T-helper 17 cell (primary cell): ENCODE measurements at regions not wholly inside any gene's neighbourhood (a gene's known extent, or its start where the extent isn't known, plus 50 kb on each side); places are given as distances from the start of the nearest gene placed in this dataset.

Experiments
- ATAC-seq: fragments of 150-1000 bp; cut with Tn5 transposase; 2 replicates; pipeline ENCODE4 v1.10.0; 2021; ENCODE audit warnings: mild to moderate bottlenecking, moderate library complexity
- DNase-seq, 3 donors: peaks; one replicate each; pipeline versions ENCODE4 v3.0.0 to v3.0.0-alpha.2; 2020 to 2021
- H3K9me3 ChIP-seq: one replicate; pipeline ENCODE4 v1.7.0; 2013; ENCODE audit warnings: low read length, mild to moderate bottlenecking; ENCODE audit not compliant: control insufficient read depth, poor library complexity, severe bottlenecking
- H3K27ac Mint-ChIP-seq: one replicate; pipeline ENCODE4 v1.8.0; 2022; ENCODE audit warnings: mild to moderate bottlenecking, moderate library complexity, mixed read lengths
- H3K27me3 Mint-ChIP-seq: one replicate; pipeline ENCODE4 v1.8.0; 2022; ENCODE audit warnings: mixed read lengths
- H3K36me3 Mint-ChIP-seq: one replicate; pipeline ENCODE4 v1.8.0; 2022; ENCODE audit warnings: low read depth, mixed read lengths
- H3K4me1 Mint-ChIP-seq: one replicate; pipeline ENCODE4 v1.8.0; 2022; ENCODE audit warnings: mild to moderate bottlenecking, mixed read lengths
- H3K4me3 Mint-ChIP-seq: one replicate; pipeline ENCODE4 v1.8.0; 2022; ENCODE audit warnings: mild to moderate bottlenecking, moderate library complexity, mixed read lengths

GRCh38 chr1:82844911-82845827 lies 1044.4 kb downstream of the ADGRL2 start:
- Mint-ChIP-seq H3K27ac (no peak overlapping the region), H3K4me3 (no peak overlapping the region), H3K27me3 (no peaks in the 10 kb centered on the region), H3K4me1 (no peaks in the 10 kb centered on the region), H3K36me3 (no peaks in the 10 kb centered on the region)
- ATAC-seq (no peak), DNase-seq (no peak)
- no peaks in the 10 kb centered on the region for H3K9me3 ChIP-seq

GRCh38 chr1:82844447-82844846 lies 1043.7 kb downstream of the ADGRL2 start:
- ATAC-seq (no peak), DNase-seq (no peak)
- Mint-ChIP-seq H3K27me3 (no peaks in the 10 kb centered on the region), H3K4me1 (no peaks in the 10 kb centered on the region), H3K36me3 (no peaks in the 10 kb centered on the region), H3K4me3 (no peak overlapping the region), H3K27ac (no peak overlapping the region)
- H3K9me3 ChIP-seq, result no peaks in the 10 kb centered on the region

GRCh38 chr1:82843876-82844275 lies 1043.1 kb downstream of the ADGRL2 start:
- no peak overlapping the region for H3K27ac Mint-ChIP-seq
- H3K27me3 Mint-ChIP-seq, result no peaks in the 10 kb centered on the region
- H3K4me1 Mint-ChIP-seq, result no peaks in the 10 kb centered on the region
- ATAC-seq (no peak), DNase-seq (no peak)
- no peaks in the 10 kb centered on the region for H3K9me3 ChIP-seq
- H3K4me3 Mint-ChIP-seq, result no peak overlapping the region
- no peaks in the 10 kb centered on the region for H3K36me3 Mint-ChIP-seq

GRCh38 chr1:82840192-82840591 lies 1039.5 kb downstream of the ADGRL2 start:
- no peaks in the 10 kb centered on the region for H3K9me3 ChIP-seq
- Mint-ChIP-seq H3K27me3 (no peaks in the 10 kb centered on the region), H3K36me3 (peaks cover 2% of the 10 kb centered on the region), H3K4me1 (no peaks in the 10 kb centered on the region), H3K27ac (no peak overlapping the region), H3K4me3 (no peak overlapping the region)
- DNase-seq (no peak), ATAC-seq (no peak)

- Mint-ChIP-seq H3K36me3 (peaks cover 2% of the 10 kb centered on the region), H3K4me1 (no peaks in the 10 kb centered on the region), H3K27ac (no peak overlapping the region), H3K4me3 (no peak overlapping the region), H3K27me3 (no peaks in the 10 kb centered on the region)
- no peak for DNase-seq
- ATAC-seq, result no peak
- no peaks in the 10 kb centered on the region for H3K9me3 ChIP-seq
Measured at GRCh38 chr1:82837766-82838465, 1037.2 kb downstream of the ADGRL2 start.

GRCh38 chr1:82836973-82837680 lies 1036.4 kb downstream of the ADGRL2 start:
- no peaks in the 10 kb centered on the region for H3K4me1 Mint-ChIP-seq
- no peaks in the 10 kb centered on the region for H3K9me3 ChIP-seq
- H3K36me3 Mint-ChIP-seq, result peaks cover 2% of the 10 kb centered on the region
- no peak overlapping the region for H3K4me3 Mint-ChIP-seq
- H3K27me3 Mint-ChIP-seq, result no peaks in the 10 kb centered on the region
- no peak for DNase-seq
- ATAC-seq, result no peak
- no peak overlapping the region for H3K27ac Mint-ChIP-seq

GRCh38 chr1:82836213-82836972 lies 1035.7 kb downstream of the ADGRL2 start:
- no peak overlapping the region for H3K27ac Mint-ChIP-seq
- ATAC-seq (no peak), DNase-seq (no peak)
- no peak overlapping the region for H3K4me3 Mint-ChIP-seq
- H3K9me3 ChIP-seq, result no peaks in the 10 kb centered on the region
- no peaks in the 10 kb centered on the region for H3K4me1 Mint-ChIP-seq
- H3K27me3 Mint-ChIP-seq, result no peaks in the 10 kb centered on the region
- H3K36me3 Mint-ChIP-seq, result peaks cover 2% of the 10 kb centered on the region

GRCh38 chr1:82830690-82831380 lies 1030.1 kb downstream of the ADGRL2 start:
- ATAC-seq (peak; percentile 57), DNase-seq (no peak)
- H3K9me3 ChIP-seq, result peaks cover 2% of the 10 kb centered on the region
- Mint-ChIP-seq H3K27me3 (no peaks in the 10 kb centered on the region), H3K36me3 (peaks cover 2% of the 10 kb centered on the region), H3K4me3 (no peak overlapping the region), H3K27ac (no peak overlapping the region), H3K4me1 (peaks cover 3% of the 10 kb centered on the region)

GRCh38 chr1:82829527-82829926 lies 1028.8 kb downstream of the ADGRL2 start:
- no peak overlapping the region for H3K4me3 Mint-ChIP-seq
- peaks cover 2% of the 10 kb centered on the region for H3K9me3 ChIP-seq
- H3K36me3 Mint-ChIP-seq, result no peaks in the 10 kb centered on the region
- H3K27ac Mint-ChIP-seq, result no peak overlapping the region
- no peaks in the 10 kb centered on the region for H3K27me3 Mint-ChIP-seq
- DNase-seq (no peak), ATAC-seq (no peak)
- H3K4me1 Mint-ChIP-seq, result peaks cover 3% of the 10 kb centered on the region

GRCh38 chr1:82823876-82824275 lies 1023.1 kb downstream of the ADGRL2 start:
- Mint-ChIP-seq H3K36me3 (no peaks in the 10 kb centered on the region), H3K4me1 (peaks cover 9% of the 10 kb centered on the region), H3K4me3 (no peak overlapping the region), H3K27ac (no peak overlapping the region), H3K27me3 (no peaks in the 10 kb centered on the region)
- peaks cover 2% of the 10 kb centered on the region for H3K9me3 ChIP-seq
- ATAC-seq (no peak), DNase-seq (no peak)

- no peaks in the 10 kb centered on the region for H3K36me3 Mint-ChIP-seq
- H3K9me3 ChIP-seq, result no peaks in the 10 kb centered on the region
- ATAC-seq, result no peak
- peaks cover 13% of the 10 kb centered on the region for H3K4me1 Mint-ChIP-seq
- DNase-seq, result no peak
- no peaks in the 10 kb centered on the region for H3K27me3 Mint-ChIP-seq
- H3K4me3 Mint-ChIP-seq, result no peak overlapping the region
- no peak overlapping the region for H3K27ac Mint-ChIP-seq
Measured at GRCh38 chr1:82820816-82821215, 1020.1 kb downstream of the ADGRL2 start.

- no peaks in the 10 kb centered on the region for H3K27me3 Mint-ChIP-seq
- H3K27ac Mint-ChIP-seq, result no peak overlapping the region
- ATAC-seq (no peak), DNase-seq (no peak)
- peaks cover 13% of the 10 kb centered on the region for H3K4me1 Mint-ChIP-seq
- H3K4me3 Mint-ChIP-seq, result peak overlapping the region; percentile 6
- no peaks in the 10 kb centered on the region for H3K9me3 ChIP-seq
- H3K36me3 Mint-ChIP-seq, result no peaks in the 10 kb centered on the region
Measured at GRCh38 chr1:82819234-82819633, 1018.5 kb downstream of the ADGRL2 start.
